SK-N-SH treated with all-trans-retinoic acid at 6 μM for 48 hours (cell line): ENCODE measurements at regions not wholly inside any gene's neighbourhood (a gene's known extent, or its start where the extent isn't known, plus 50 kb on each side); places are given as distances from the start of the nearest gene placed in this dataset.
A peak's percentile ranks its signal among the peaks of the same experiment; 100 is the strongest.

Experiments used
- ATAC-seq: fragments of 200-7000 bp; cut with Tn5 transposase; 3 replicates; pipeline ENCODE4 v1.9.1; 2020; ENCODE audit warnings: mild to moderate bottlenecking, moderate library complexity
- ARNTL ChIP-seq: fragments of 450-650 bp; formaldehyde crosslinking; IDR thresholded peaks from 2 replicates; pipeline ENCODE4 v1.5.0; 2020; ENCODE audit warnings: low read depth, mild to moderate bottlenecking, moderate library complexity, borderline replicate concordance
- BACH2 ChIP-seq: fragments of 250-450 bp; sonication (Bioruptor Pico); IDR thresholded peaks from 2 replicates; pipeline ENCODE4 v1.9.0; 2021; ENCODE audit warnings: mild to moderate bottlenecking, borderline replicate concordance
- CREB5 ChIP-seq: fragments of 250-450 bp; sonication (Bioruptor Pico); IDR thresholded peaks from 2 replicates; pipeline ENCODE4 v1.5.1; 2020; ENCODE audit warnings: low read depth, mild to moderate bottlenecking, moderate library complexity
- CSDC2 ChIP-seq: fragments of 250-450 bp; sonication (Bioruptor Pico); IDR thresholded peaks from 2 replicates; pipeline ENCODE4 v1.5.0; 2020; ENCODE audit warnings: mild to moderate bottlenecking, moderate library complexity
- ESRRG ChIP-seq: fragments of 250-450 bp; sonication (Bioruptor Pico); IDR thresholded peaks from 2 replicates; pipeline ENCODE4 v1.6.1; 2021; ENCODE audit warnings: mild to moderate bottlenecking
- GLIS3 ChIP-seq: fragments of 250-450 bp; sonication (Bioruptor Pico); IDR thresholded peaks from 2 replicates; pipeline ENCODE4 v1.5.0; 2020; ENCODE audit warnings: mild to moderate bottlenecking, moderate library complexity
- ISL1 ChIP-seq: fragments of 250-450 bp; sonication (Bioruptor Pico); IDR thresholded peaks from 2 replicates; pipeline ENCODE4 v2.1.2; 2022; ENCODE audit warnings: mild to moderate bottlenecking, moderate library complexity
- OSR1 ChIP-seq: fragments of 250-450 bp; sonication (Bioruptor Pico); IDR thresholded peaks from 2 replicates; pipeline ENCODE4 v1.8.0; 2022; ENCODE audit warnings: moderate library complexity, mild to moderate bottlenecking, inconsistent platforms
- PPARA ChIP-seq: fragments of 250-450 bp; sonication (Bioruptor Pico); IDR thresholded peaks from 2 replicates; pipeline ENCODE4 v1.5.0; 2020; ENCODE audit warnings: mild to moderate bottlenecking, borderline replicate concordance
- RARB ChIP-seq: fragments of 250-450 bp; sonication (Bioruptor Pico); IDR thresholded peaks from 2 replicates; pipeline ENCODE4 v1.8.0; 2021; ENCODE audit warnings: mild to moderate bottlenecking, moderate library complexity
- SNAI2 ChIP-seq: fragments of 250-450 bp; sonication (Bioruptor Pico); IDR thresholded peaks from 2 replicates; pipeline ENCODE4 v1.5.0; 2020; ENCODE audit warnings: mild to moderate bottlenecking, moderate library complexity
- TCF4 ChIP-seq: fragments of 250-450 bp; sonication (Bioruptor Pico); IDR thresholded peaks from 2 replicates; pipeline ENCODE4 v1.8.0; 2021; ENCODE audit warnings: mild to moderate bottlenecking, moderate library complexity, borderline replicate concordance
- TOX ChIP-seq: fragments of 250-450 bp; sonication (Bioruptor Pico); IDR thresholded peaks from 2 replicates; pipeline ENCODE4 v1.8.0; 2021; ENCODE audit warnings: mild to moderate bottlenecking, moderate library complexity, borderline replicate concordance
- TSHZ2 ChIP-seq: fragments of 250-450 bp; sonication (Bioruptor Pico); IDR thresholded peaks from 2 replicates; pipeline ENCODE4 v1.5.0; 2020; ENCODE audit warnings: mild to moderate bottlenecking, moderate library complexity
- ZC3H10 ChIP-seq: fragments of 250-450 bp; sonication (Bioruptor Pico); IDR thresholded peaks from 2 replicates; pipeline ENCODE4 v1.5.1; 2021; ENCODE audit warnings: mild to moderate bottlenecking, moderate library complexity
- ZFP3 ChIP-seq: fragments of 250-450 bp; sonication (Bioruptor Pico); IDR thresholded peaks from 2 replicates; pipeline ENCODE4 v1.5.0; 2020; ENCODE audit warnings: mild to moderate bottlenecking, moderate library complexity
- ZFP30 ChIP-seq: fragments of 450-650 bp; formaldehyde crosslinking; IDR thresholded peaks from 2 replicates; pipeline ENCODE4 v1.5.0; 2022; ENCODE audit warnings: mild to moderate bottlenecking, moderate library complexity
- ZNF565 ChIP-seq: fragments of 450-650 bp; formaldehyde crosslinking; conservative IDR thresholded peaks from 2 replicates; pipeline ENCODE4 v1.5.0; 2020; ENCODE audit warnings: low read depth, mild to moderate bottlenecking, moderate library complexity
- ZNF70 ChIP-seq: fragments of 450-650 bp; formaldehyde crosslinking; IDR thresholded peaks from 2 replicates; pipeline ENCODE4 v1.5.0; 2020; ENCODE audit warnings: mild to moderate bottlenecking, moderate library complexity
- ZNF8 ChIP-seq: fragments of 450-650 bp; formaldehyde crosslinking; IDR thresholded peaks from 2 replicates; pipeline ENCODE4 v1.5.0; 2020; ENCODE audit warnings: mild to moderate bottlenecking, moderate library complexity
- TF ChIP-seq, protein P1 (sequence below): fragments of 250-450 bp; sonication (Bioruptor Pico); IDR thresholded peaks from 2 replicates; pipeline ENCODE4 v1.5.1; 2021; ENCODE audit warnings: mild to moderate bottlenecking, moderate library complexity
- TF ChIP-seq, protein P2 (sequence below): fragments of 250-450 bp; sonication (Bioruptor Pico); IDR thresholded peaks from 2 replicates; pipeline ENCODE4 v1.8.0; 2020; ENCODE audit warnings: mild to moderate bottlenecking, moderate library complexity, borderline replicate concordance

GRCh38 chr13:33717775-33718174 lies 100.2 kb upstream of the RFC3 start:
- TF ChIP-seq TOX (CRISPR knock-in tag) (no peak), GLIS3 (CRISPR knock-in tag) (no peak), CREB5 (no peak), SNAI2 (CRISPR knock-in tag) (no peak), TSHZ2 (CRISPR knock-in tag) (no peak), ZFP3 (CRISPR knock-in tag) (no peak), ARNTL (CRISPR knock-in tag) (no peak), ZNF8 (no peak), ISL1 (CRISPR knock-in tag) (no peak), TCF4 (CRISPR knock-in tag) (no peak), ZNF565 (no peak), ZNF70 (CRISPR knock-in tag) (no peak), RARB (no peak), OSR1 (CRISPR knock-in tag) (no peak), BACH2 (CRISPR knock-in tag) (no peak), ZFP30 (CRISPR knock-in tag) (no peak), CSDC2 (CRISPR knock-in tag) (no peak), ESRRG (CRISPR knock-in tag) (no peak)
- TF ChIP-seq, protein P1, sequence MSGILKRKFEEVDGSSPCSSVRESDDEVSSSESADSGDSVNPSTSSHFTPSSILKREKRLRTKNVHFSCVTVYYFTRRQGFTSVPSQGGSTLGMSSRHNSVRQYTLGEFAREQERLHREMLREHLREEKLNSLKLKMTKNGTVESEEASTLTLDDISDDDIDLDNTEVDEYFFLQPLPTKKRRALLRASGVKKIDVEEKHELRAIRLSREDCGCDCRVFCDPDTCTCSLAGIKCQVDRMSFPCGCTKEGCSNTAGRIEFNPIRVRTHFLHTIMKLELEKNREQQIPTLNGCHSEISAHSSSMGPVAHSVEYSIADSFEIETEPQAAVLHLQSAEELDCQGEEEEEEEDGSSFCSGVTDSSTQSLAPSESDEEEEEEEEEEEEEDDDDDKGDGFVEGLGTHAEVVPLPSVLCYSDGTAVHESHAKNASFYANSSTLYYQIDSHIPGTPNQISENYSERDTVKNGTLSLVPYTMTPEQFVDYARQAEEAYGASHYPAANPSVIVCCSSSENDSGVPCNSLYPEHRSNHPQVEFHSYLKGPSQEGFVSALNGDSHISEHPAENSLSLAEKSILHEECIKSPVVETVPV, result no peak
- TF ChIP-seq, protein P2, sequence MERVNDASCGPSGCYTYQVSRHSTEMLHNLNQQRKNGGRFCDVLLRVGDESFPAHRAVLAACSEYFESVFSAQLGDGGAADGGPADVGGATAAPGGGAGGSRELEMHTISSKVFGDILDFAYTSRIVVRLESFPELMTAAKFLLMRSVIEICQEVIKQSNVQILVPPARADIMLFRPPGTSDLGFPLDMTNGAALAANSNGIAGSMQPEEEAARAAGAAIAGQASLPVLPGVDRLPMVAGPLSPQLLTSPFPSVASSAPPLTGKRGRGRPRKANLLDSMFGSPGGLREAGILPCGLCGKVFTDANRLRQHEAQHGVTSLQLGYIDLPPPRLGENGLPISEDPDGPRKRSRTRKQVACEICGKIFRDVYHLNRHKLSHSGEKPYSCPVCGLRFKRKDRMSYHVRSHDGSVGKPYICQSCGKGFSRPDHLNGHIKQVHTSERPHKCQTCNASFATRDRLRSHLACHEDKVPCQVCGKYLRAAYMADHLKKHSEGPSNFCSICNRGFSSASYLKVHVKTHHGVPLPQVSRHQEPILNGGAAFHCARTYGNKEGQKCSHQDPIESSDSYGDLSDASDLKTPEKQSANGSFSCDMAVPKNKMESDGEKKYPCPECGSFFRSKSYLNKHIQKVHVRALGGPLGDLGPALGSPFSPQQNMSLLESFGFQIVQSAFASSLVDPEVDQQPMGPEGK (CRISPR knock-in tag), result no peak
- no peak for ATAC-seq

GRCh38 chr13:33721724-33722123 lies 96.2 kb upstream of the RFC3 start:
- peak; percentile 27 for ATAC-seq
- TF ChIP-seq OSR1 (CRISPR knock-in tag), result no peak
- peak; percentile 44 for TF ChIP-seq ISL1 (CRISPR knock-in tag)
- TF ChIP-seq, all 23 proteins: peak for 1

GRCh38 chr13:33722216-33722915 lies 95.6 kb upstream of the RFC3 start:
- peak; percentile 31 for ATAC-seq

DNA sequence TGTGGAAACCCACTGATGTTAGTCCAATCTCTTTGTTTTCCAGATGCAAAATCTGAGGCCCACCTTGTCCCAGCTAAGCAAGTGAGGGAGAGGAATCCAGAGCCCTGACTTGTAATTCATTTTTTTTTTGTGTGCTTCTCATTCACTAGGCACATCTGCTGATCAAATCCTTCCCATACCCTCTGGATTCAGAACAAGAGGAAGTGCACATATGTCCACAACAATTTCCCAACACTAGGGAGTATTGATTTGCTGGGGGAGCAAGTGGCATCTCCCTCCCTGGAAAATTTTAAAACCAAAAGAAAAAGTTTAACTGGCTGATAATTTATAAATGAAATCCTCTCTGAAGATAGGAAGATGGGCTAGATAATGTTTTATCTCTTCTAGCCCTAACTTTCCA lies 94.6 kb upstream of the RFC3 start:
- ATAC-seq, result peak; percentile 13; the same call in 2 of the 3 replicates
- TF ChIP-seq CSDC2 (CRISPR knock-in tag), result no peak
- no peak for TF ChIP-seq SNAI2 (CRISPR knock-in tag)
- TF ChIP-seq ARNTL (CRISPR knock-in tag), result no peak
- TF ChIP-seq ZC3H10, result no peak
- no peak for TF ChIP-seq PPARA (CRISPR knock-in tag)
- TF ChIP-seq, protein P1, result no peak
- TF ChIP-seq TCF4 (CRISPR knock-in tag), result no peak
- no peak for TF ChIP-seq ZFP30 (CRISPR knock-in tag)
- no peak for TF ChIP-seq TOX (CRISPR knock-in tag)
- TF ChIP-seq ZNF565, result no peak

More at GRCh38 chr13:33722216-33722915, 95.6 kb upstream of the RFC3 start:
- no peak for TF ChIP-seq BACH2 (CRISPR knock-in tag)
